ENCODE measurements at regions not wholly inside any gene's neighbourhood (a gene's known extent, or its start where the extent isn't known, plus 50 kb on each side); places are given as distances from the start of the nearest gene placed in this dataset.

DNA sequence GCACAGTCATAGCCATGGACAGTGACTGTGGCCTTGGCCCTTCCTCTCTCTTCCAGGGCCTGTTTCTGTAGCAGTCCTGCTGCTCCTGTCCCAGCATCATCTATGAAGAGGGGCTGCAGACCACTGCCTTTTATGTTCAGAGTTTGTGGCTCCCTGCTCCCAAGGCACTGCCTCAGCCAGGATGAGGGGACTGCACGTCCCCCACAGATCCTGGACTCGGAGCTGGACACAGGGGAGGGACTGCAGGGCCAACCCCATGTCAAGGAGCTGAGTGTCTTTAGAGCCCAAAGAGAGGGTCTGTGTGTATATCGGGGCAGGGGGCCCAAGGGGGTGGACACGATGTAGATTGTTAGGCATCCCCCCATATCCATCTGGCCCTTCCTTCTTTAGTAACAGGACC is 60.6 kb upstream of the DIO3 start:
- H3K4me1 ChIP-seq (ENCODE audit: insufficient read depth, low read length) = no peaks in the 10 kb centered on the region
- TF ChIP-seq, protein P1, sequence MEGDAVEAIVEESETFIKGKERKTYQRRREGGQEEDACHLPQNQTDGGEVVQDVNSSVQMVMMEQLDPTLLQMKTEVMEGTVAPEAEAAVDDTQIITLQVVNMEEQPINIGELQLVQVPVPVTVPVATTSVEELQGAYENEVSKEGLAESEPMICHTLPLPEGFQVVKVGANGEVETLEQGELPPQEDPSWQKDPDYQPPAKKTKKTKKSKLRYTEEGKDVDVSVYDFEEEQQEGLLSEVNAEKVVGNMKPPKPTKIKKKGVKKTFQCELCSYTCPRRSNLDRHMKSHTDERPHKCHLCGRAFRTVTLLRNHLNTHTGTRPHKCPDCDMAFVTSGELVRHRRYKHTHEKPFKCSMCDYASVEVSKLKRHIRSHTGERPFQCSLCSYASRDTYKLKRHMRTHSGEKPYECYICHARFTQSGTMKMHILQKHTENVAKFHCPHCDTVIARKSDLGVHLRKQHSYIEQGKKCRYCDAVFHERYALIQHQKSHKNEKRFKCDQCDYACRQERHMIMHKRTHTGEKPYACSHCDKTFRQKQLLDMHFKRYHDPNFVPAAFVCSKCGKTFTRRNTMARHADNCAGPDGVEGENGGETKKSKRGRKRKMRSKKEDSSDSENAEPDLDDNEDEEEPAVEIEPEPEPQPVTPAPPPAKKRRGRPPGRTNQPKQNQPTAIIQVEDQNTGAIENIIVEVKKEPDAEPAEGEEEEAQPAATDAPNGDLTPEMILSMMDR (IDR thresholded peaks at IDR 0.05; ENCODE audit: borderline replicate concordance, extremely low read depth, low read length, poor library complexity, severe bottlenecking) = no peak
- TF ChIP-seq EZH2 (IDR thresholded peaks at IDR 0.05; ENCODE audit: borderline replicate concordance, low read depth, low read length, severe bottlenecking) = no peak
- H3K27ac ChIP-seq (ENCODE audit: low read length) = no peak overlapping the region
- no peaks in the 10 kb centered on the region for H3K79me2 ChIP-seq (ENCODE audit: insufficient read depth, low read length)
- H3K9ac ChIP-seq (ENCODE audit: low read depth, low read length) = no peak overlapping the region
- no peak overlapping the region for H2AFZ ChIP-seq (ENCODE audit: low read depth, low read length)
- H3K27me3 ChIP-seq (ENCODE audit: insufficient read depth, low read length, poor library complexity) = peaks cover 16% of the 10 kb centered on the region
- H3K36me3 ChIP-seq (ENCODE audit: insufficient read depth, low read length) = no peaks in the 10 kb centered on the region
- DNase-seq = no peak
- H3K4me3 ChIP-seq (ENCODE audit: low read depth in 1 of 2, low read length in 2 of 2) = no peak overlapping the region
- no peaks in the 10 kb centered on the region for H4K20me1 ChIP-seq (ENCODE audit: insufficient read depth, low read length)
- H3K9me3 ChIP-seq (ENCODE audit: insufficient read depth, low read length, severe bottlenecking) = no peaks in the 10 kb centered on the region
- H3K4me2 ChIP-seq (ENCODE audit: insufficient read depth, low read length) = no peak overlapping the region
- no peak for ATAC-seq (ENCODE audit: insufficient read depth, low read depth)

DNA sequence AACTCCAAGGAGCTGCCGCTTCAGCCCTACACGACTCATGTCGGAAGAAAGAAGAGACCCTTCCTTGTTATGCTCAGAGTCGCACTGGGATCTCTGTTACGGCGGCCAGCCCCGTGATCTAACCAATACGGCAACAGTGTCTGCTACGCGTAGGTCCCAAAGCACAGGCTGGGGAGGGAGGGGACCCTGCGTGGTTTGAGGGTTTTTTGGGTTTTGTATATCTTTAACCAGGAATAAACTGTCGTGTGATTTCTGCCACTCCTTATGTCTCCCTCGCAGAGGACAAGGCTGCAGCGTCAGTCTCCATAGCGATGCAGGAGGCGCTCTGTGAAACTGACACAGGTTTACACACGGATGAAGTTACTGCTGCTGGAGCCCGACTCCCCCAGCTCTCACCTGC is 60.0 kb upstream of the DIO3 start:
- Histone ChIP-seq H3K4me1 (ENCODE audit: insufficient read depth, low read length) (no peaks in the 10 kb centered on the region), H3K79me2 (ENCODE audit: insufficient read depth, low read length) (no peaks in the 10 kb centered on the region), H3K36me3 (ENCODE audit: insufficient read depth, low read length) (no peaks in the 10 kb centered on the region), H3K9me3 (ENCODE audit: insufficient read depth, low read length, severe bottlenecking) (no peaks in the 10 kb centered on the region), H3K9ac (ENCODE audit: low read depth, low read length) (no peak overlapping the region), H3K4me3 (ENCODE audit: low read depth in 1 of 2, low read length in 2 of 2) (no peak overlapping the region), H3K27me3 (ENCODE audit: insufficient read depth, low read length, poor library complexity) (peaks cover 16% of the 10 kb centered on the region), H3K27ac (ENCODE audit: low read length) (no peak overlapping the region), H3K4me2 (ENCODE audit: insufficient read depth, low read length) (no peak overlapping the region), H2AFZ (ENCODE audit: low read depth, low read length) (no peak overlapping the region), H4K20me1 (ENCODE audit: insufficient read depth, low read length) (no peaks in the 10 kb centered on the region)
- DNase-seq (no peak), ATAC-seq (ENCODE audit: insufficient read depth, low read depth) (no peak)
- no peak for TF ChIP-seq EZH2 (IDR thresholded peaks at IDR 0.05; ENCODE audit: borderline replicate concordance, low read depth, low read length, severe bottlenecking)
- TF ChIP-seq, protein P1 (IDR thresholded peaks at IDR 0.05; ENCODE audit: borderline replicate concordance, extremely low read depth, low read length, poor library complexity, severe bottlenecking) = no peak

DNA sequence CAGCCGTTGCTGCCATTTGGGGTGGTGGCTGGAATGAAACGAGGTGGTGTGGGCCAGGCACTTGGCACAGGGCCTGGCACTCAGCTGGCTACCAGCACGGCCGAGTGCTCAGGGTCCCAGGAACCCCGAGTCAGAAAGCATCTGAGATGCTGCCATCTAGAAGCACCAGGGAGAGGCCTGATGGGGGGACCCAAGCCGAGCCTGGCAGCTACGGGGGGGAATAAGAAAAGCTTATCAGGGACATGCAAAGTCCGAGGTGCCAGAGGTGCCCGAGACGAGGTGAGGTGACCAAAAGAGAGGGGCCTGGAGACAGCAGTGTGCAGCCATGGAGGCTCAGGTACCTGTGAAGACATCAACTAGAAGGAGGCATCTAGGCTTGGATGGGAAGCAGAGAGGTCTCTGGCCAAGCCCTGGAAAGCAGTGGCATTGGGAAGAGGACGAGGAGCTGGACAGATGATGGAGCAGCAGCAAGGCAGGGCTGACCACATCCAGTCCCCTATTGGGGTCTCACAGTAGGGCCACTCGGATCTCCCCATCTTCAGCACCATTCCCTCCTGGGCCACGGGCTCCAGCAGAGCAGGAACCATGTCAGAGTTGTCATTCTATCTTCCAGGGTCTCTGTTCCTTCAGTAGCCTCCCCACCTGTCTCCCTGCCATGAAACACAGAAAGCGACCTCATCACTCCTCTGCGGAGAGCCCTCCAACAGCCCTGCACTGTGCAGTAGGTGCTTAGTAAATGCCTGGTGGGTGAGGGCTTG is 59.3 kb upstream of the DIO3 start:
- ATAC-seq (ENCODE audit: insufficient read depth, low read depth) = no peak
- no peaks in the 10 kb centered on the region for H3K4me1 ChIP-seq (ENCODE audit: insufficient read depth, low read length)
- TF ChIP-seq, protein P1 (IDR thresholded peaks at IDR 0.05; ENCODE audit: borderline replicate concordance, extremely low read depth, low read length, poor library complexity, severe bottlenecking) = no peak
- TF ChIP-seq EZH2 (IDR thresholded peaks at IDR 0.05; ENCODE audit: borderline replicate concordance, low read depth, low read length, severe bottlenecking) = no peak
- H3K4me3 ChIP-seq (ENCODE audit: low read depth in 1 of 2, low read length in 2 of 2) = no peak overlapping the region
- H3K9ac ChIP-seq (ENCODE audit: low read depth, low read length) = no peak overlapping the region
- no peak for DNase-seq
- no peaks in the 10 kb centered on the region for H3K36me3 ChIP-seq (ENCODE audit: insufficient read depth, low read length)
- no peak overlapping the region for H2AFZ ChIP-seq (ENCODE audit: low read depth, low read length)
- H3K4me2 ChIP-seq (ENCODE audit: insufficient read depth, low read length) = no peak overlapping the region
- no peaks in the 10 kb centered on the region for H3K9me3 ChIP-seq (ENCODE audit: insufficient read depth, low read length, severe bottlenecking)
- H3K79me2 ChIP-seq (ENCODE audit: insufficient read depth, low read length) = no peaks in the 10 kb centered on the region
- H3K27ac ChIP-seq (ENCODE audit: low read length) = no peak overlapping the region
- H3K27me3 ChIP-seq (ENCODE audit: insufficient read depth, low read length, poor library complexity) = peaks cover 16% of the 10 kb centered on the region
- H4K20me1 ChIP-seq (ENCODE audit: insufficient read depth, low read length) = no peaks in the 10 kb centered on the region
